OCI-LY1 (cell line): ENCODE measurements at regions not wholly inside any gene's neighbourhood (a gene's known extent, or its start where the extent isn't known, plus 50 kb on each side); places are given as distances from the start of the nearest gene placed in this dataset.

ENCODE experiments used
- H2AFZ ChIP-seq: fragments of 200-600 bp; sonication (generic), shearing (Covaris generic); 2 replicates; pipeline ENCODE4 v1.6.0; 2014; ENCODE audit warnings: antibody characterized with exemption, mild to moderate bottlenecking, low read length
- H3F3A ChIP-seq: fragments of 200-600 bp; sonication (generic), shearing (Covaris generic); 2 replicates; pipeline ENCODE4 v1.6.0; 2014; ENCODE audit warnings: mild to moderate bottlenecking, antibody characterized with exemption, low read length, moderate library complexity; ENCODE audit not compliant: insufficient read depth
- H3K27ac ChIP-seq: fragments of 200-600 bp; sonication (generic); 2 replicates; pipeline ENCODE4 v1.5.1; 2014; ENCODE audit warnings: low read length, mixed run types, mild to moderate bottlenecking, low read depth; ENCODE audit not compliant: poor library complexity, severe bottlenecking
- H3K27me3 ChIP-seq: fragments of 200-600 bp; sonication (generic); 2 replicates; pipeline ENCODE4 v1.6.0; 2014; ENCODE audit warnings: antibody characterized with exemption, mild to moderate bottlenecking, low read length, moderate library complexity; ENCODE audit not compliant: insufficient read depth
- H3K36me3 ChIP-seq: fragments of 200-600 bp; sonication (generic); 2 replicates; pipeline ENCODE4 v1.6.1; 2014; ENCODE audit warnings: mild to moderate bottlenecking, antibody characterized with exemption, low read length, moderate library complexity, mixed read lengths; ENCODE audit not compliant: insufficient read depth
- H3K4me1 ChIP-seq: fragments of 200-600 bp; sonication (generic); 2 replicates; pipeline ENCODE4 v1.5.1; 2014; ENCODE audit warnings: mild to moderate bottlenecking, low read length, moderate library complexity; ENCODE audit not compliant: insufficient read depth, severe bottlenecking
- H3K4me2 ChIP-seq: fragments of 200-600 bp; sonication (generic), shearing (Covaris generic); 2 replicates; pipeline ENCODE4 v1.6.1; 2014; ENCODE audit warnings: low read length
- H3K4me3 ChIP-seq: fragments of 200-600 bp; sonication (generic); 2 replicates; pipeline ENCODE4 v1.5.1; 2014; ENCODE audit warnings: low read length, low read depth, mild to moderate bottlenecking, mixed read lengths; ENCODE audit not compliant: poor library complexity, severe bottlenecking
- H3K79me2 ChIP-seq: fragments of 200-600 bp; shearing (Covaris generic); 2 replicates; pipeline ENCODE4 v1.6.1; 2016; ENCODE audit warnings: mixed run types, low read length, mixed read lengths; ENCODE audit not compliant: insufficient read depth
- H3K9ac ChIP-seq: fragments of 200-600 bp; sonication (generic), shearing (Covaris generic); 2 replicates; pipeline ENCODE4 v1.6.1; 2014; ENCODE audit warnings: mild to moderate bottlenecking, low read length, mixed read lengths
- H3K9me2 ChIP-seq: fragments of 200-600 bp; sonication (generic), shearing (Covaris generic); 2 replicates; pipeline ENCODE4 v1.6.1; 2014; ENCODE audit warnings: low read depth, mild to moderate bottlenecking, low read length, mixed read lengths
- H3K9me3 ChIP-seq: fragments of 200-600 bp; shearing (Covaris generic); 2 replicates; pipeline ENCODE4 v1.6.1; 2014; ENCODE audit warnings: low read length, mixed read lengths
- H4K20me1 ChIP-seq: fragments of 200-600 bp; sonication (generic), shearing (Covaris generic); 2 replicates; pipeline ENCODE4 v1.6.0; 2016; ENCODE audit warnings: mild to moderate bottlenecking, low read length; ENCODE audit not compliant: insufficient read depth
- CTCF ChIP-seq: fragments of 200-600 bp; sonication (generic), shearing (Covaris generic); IDR thresholded peaks from 2 replicates; pipeline ENCODE4 v1.5.1; 2017; ENCODE audit warnings: mild to moderate bottlenecking, antibody characterized with exemption, low read length, moderate library complexity, mixed read lengths
- EZH2 ChIP-seq: fragments of 200-600 bp; sonication (generic), shearing (Covaris generic); IDR thresholded peaks from 2 replicates; pipeline ENCODE4 v1.8.0; 2017; ENCODE audit warnings: borderline replicate concordance, mixed run types, mild to moderate bottlenecking, antibody characterized with exemption, low read length, moderate library complexity, mixed read lengths

DNA sequence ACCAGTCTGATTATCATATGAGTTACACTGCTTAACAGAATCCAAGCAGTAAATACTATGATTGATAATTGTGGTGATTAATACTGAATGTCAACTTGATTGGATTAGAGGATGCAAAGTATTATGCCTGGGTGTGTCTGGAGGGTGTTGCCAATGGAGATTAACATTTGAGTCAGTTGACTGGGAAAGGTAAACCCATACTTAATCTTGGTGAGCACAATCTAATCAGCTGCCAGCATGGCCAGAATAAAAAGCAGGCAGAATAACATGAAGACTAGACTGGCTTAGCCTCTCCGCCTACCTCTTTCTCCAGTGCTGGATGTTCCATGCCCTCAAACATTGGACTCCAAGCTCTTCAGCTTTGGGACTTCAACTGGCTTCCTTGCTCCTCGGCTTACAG lies 961.3 kb downstream of the ADGRL3 start:
- Histone ChIP-seq H3K79me2 (no peaks in the 10 kb centered on the region), H3K36me3 (no peaks in the 10 kb centered on the region), H3K9me3 (no peaks in the 10 kb centered on the region), H3K27me3 (no peaks in the 10 kb centered on the region), H4K20me1 (no peaks in the 10 kb centered on the region), H3K4me3 (no peak overlapping the region), H3F3A (no peaks in the 10 kb centered on the region), H2AFZ (no peak overlapping the region), H3K27ac (no peak overlapping the region), H3K9ac (no peak overlapping the region), H3K4me2 (no peak overlapping the region), H3K4me1 (no peaks in the 10 kb centered on the region), H3K9me2 (no peaks in the 10 kb centered on the region)
- TF ChIP-seq EZH2 (no peak), CTCF (no peak)

DNA sequence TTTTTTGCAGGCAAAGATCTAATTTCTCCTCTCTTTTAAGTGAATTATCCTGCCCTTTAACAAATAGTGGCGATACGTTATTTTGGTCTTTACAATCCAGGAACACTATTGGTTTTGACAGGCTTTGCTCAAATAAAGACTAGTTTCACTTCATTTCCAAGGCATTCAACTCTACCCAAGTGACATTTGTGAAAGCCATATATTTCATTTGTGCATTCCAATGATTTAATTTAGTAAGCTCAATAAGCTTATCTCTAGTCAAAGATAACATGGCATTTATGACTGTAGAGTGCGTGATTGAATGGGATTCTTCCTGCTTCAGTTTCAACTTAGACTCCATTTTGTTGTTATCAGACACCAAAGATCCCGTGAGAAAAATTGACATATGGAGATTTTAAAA lies 959.8 kb downstream of the ADGRL3 start:
- Histone ChIP-seq H3K9me2 (no peaks in the 10 kb centered on the region), H3K4me2 (no peak overlapping the region), H4K20me1 (no peaks in the 10 kb centered on the region), H3K27me3 (no peaks in the 10 kb centered on the region), H2AFZ (no peak overlapping the region), H3F3A (no peaks in the 10 kb centered on the region), H3K79me2 (no peaks in the 10 kb centered on the region), H3K4me3 (no peak overlapping the region), H3K9ac (no peak overlapping the region), H3K36me3 (no peaks in the 10 kb centered on the region), H3K9me3 (no peaks in the 10 kb centered on the region), H3K4me1 (no peaks in the 10 kb centered on the region), H3K27ac (no peak overlapping the region)
- TF ChIP-seq CTCF = no peak
- TF ChIP-seq EZH2 = no peak

DNA sequence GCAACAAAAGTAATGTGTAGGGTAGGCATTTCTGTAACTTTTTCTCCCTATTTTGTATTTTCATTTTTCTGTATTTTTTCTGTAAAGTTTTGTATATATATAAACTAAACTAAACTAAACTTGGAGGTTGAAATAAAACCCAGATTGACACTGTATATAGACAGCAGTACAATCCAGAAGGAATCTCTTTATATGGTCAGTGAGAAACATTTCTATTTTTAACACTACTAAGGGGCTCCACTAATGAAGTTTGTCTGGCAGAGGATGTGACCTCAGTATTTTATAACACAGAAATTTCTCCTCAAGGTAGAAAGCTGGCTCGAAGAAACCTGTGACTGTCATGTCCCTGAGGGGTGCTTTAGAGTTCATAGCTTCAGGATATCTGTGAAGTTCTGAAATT lies 959.2 kb downstream of the ADGRL3 start:
- Histone ChIP-seq H3K9ac (no peak overlapping the region), H4K20me1 (no peaks in the 10 kb centered on the region), H2AFZ (no peak overlapping the region), H3K4me3 (no peak overlapping the region), H3K79me2 (no peaks in the 10 kb centered on the region), H3F3A (no peaks in the 10 kb centered on the region), H3K27ac (no peak overlapping the region), H3K9me3 (no peaks in the 10 kb centered on the region), H3K27me3 (no peaks in the 10 kb centered on the region), H3K9me2 (no peaks in the 10 kb centered on the region), H3K36me3 (no peaks in the 10 kb centered on the region), H3K4me2 (no peak overlapping the region), H3K4me1 (no peaks in the 10 kb centered on the region)
- no peak for TF ChIP-seq EZH2
- TF ChIP-seq CTCF = no peak
